Gastroesophageal sphincter (tissue), 3 donors: ENCODE measurements at regions not wholly inside any gene's neighbourhood (a gene's known extent, or its start where the extent isn't known, plus 50 kb on each side); places are given as distances from the start of the nearest gene placed in this dataset.

Source experiments
- CTCF ChIP-seq, 4 experiments: fragments of 200-600 bp in 2 of 4; fragments of 450-650 bp in 2 of 4; sonication (generic) in 1 of 4; IDR thresholded peaks; one replicate each; pipeline ENCODE4 v1.5.1; 2017 to 2019; ENCODE audit warnings: antibody characterized with exemption in 4 of 4, mild to moderate bottlenecking in 2 of 4, moderate library complexity in 2 of 4
- EP300 ChIP-seq: sonication (generic); formaldehyde crosslinking; IDR thresholded peaks from one replicate; pipeline ENCODE4 v1.6.1; 2017; ENCODE audit warnings: antibody characterized with exemption, mild to moderate bottlenecking
- POLR2AphosphoS5 ChIP-seq: sonication (generic); formaldehyde crosslinking; IDR thresholded peaks from one replicate; pipeline ENCODE4 v1.6.1; 2017; ENCODE audit warnings: antibody characterized with exemption

- TF ChIP-seq EP300 (no peak), CTCF (IDR thresholded peaks at IDR 0.05) (no peak), POLR2AphosphoS5 (no peak)
These were observed 354.5 kb upstream of the BOD1L1 start for GRCh38 chr4:13982010-13982409.
